Small intestine (tissue), 7 donors: ENCODE measurements at regions not wholly inside any gene's neighbourhood (a gene's known extent, or its start where the extent isn't known, plus 50 kb on each side); places are given as distances from the start of the nearest gene placed in this dataset.

Experiments
- DNase-seq, 2 donors: peaks; one replicate each; pipeline versions ENCODE4 v3.0.0 to v3.0.0-alpha.2; 2013
- FAIRE-seq: peaks from 2 replicates; lab custom pipeline; 2012; peaks lifted over from hg19 to GRCh38; lab: Jason Lieb, UNC
- H3K27ac ChIP-seq, 3 donors: one replicate each; pipeline ENCODE4 v1.5.1; 2013; ENCODE audit warnings: low read length in 2 of 3, mild to moderate bottlenecking in 2 of 3, control low read depth in 1 of 3, inconsistent platforms in 1 of 3, low read depth in 1 of 3, moderate library complexity in 1 of 3
- H3K27me3 ChIP-seq, 3 donors: one replicate each; pipeline ENCODE4 v1.6.1; 2013; ENCODE audit warnings: low read length in 3 of 3, inconsistent platforms in 1 of 3; ENCODE audit not compliant: control insufficient read depth in 3 of 3, insufficient read depth in 3 of 3
- H3K36me3 ChIP-seq, 3 donors: one replicate each; pipeline ENCODE4 v1.6.1; 2013; ENCODE audit warnings: low read length in 3 of 3, inconsistent platforms in 1 of 3, low read depth in 1 of 3, mild to moderate bottlenecking in 1 of 3, moderate library complexity in 1 of 3; ENCODE audit not compliant: control insufficient read depth in 3 of 3, insufficient read depth in 2 of 3
- H3K4me1 ChIP-seq, 3 donors: one replicate each; pipeline ENCODE4 v1.6.1; 2013; ENCODE audit warnings: low read length in 2 of 3, inconsistent platforms in 1 of 3, low read depth in 1 of 3, mild to moderate bottlenecking in 1 of 3, moderate library complexity in 1 of 3; ENCODE audit not compliant: control insufficient read depth in 3 of 3, insufficient read depth in 2 of 3
- H3K4me3 ChIP-seq, 3 donors: one replicate each; pipeline ENCODE4 v1.5.1; 2013; ENCODE audit warnings: low read length in 3 of 3, control low read depth in 1 of 3, inconsistent platforms in 1 of 3, low read depth in 1 of 3, mild to moderate bottlenecking in 1 of 3, moderate library complexity in 1 of 3
- H3K9me3 ChIP-seq, 2 donors: one replicate each; pipeline ENCODE4 v1.6.1; 2013; ENCODE audit warnings: low read depth in 1 of 2, low read length in 1 of 2; ENCODE audit not compliant: control insufficient read depth in 2 of 2, insufficient read depth in 1 of 2
- WGBS, 3 donors: extraction: QIAGEN DNeasy Blood & Tissue Kit; methylation state at CpG; one replicate each; pipeline ENCODE4 v1.1.7; 2013; 5-methylcytosine and 5-hydroxymethylcytosine counted together
- donor health status: healthy with polysubstance abuse.
- donor health status: control.
- donor health status: control.
- donor health status: Bipolar disorder and iron deficiency.
- donor health status: healthy.

DNA sequence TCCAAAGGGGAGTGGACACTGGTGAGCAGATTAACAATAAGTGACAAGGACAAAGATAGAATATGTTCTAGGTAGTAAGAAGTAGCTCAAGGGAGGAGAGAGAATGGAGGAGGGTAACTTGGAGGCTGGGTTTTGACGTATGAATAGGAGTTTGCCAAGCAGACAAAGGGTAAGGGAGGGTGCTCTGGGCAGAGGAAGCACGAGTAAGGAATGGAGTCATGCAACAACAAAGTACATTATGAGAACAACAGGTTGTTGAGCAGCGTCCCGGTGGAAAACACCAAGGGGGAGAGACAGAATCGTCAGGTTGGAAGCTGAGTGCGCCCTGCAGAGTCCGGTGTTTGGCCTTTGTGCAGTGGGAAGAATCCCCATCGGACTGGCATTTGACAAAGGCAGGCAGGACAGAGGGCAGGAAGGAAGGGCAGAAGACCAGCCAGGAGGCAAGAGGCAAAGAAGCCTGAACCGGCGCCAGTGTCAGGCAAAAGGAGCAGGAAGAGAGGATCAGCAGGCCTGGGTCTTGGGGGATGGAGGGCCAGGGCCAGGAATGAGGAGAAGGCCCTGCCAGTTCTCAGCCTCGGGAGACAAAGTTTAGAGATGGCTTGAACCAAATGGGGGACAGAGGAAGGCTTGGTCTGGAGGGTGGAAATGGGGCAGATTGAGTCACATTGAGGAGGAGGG, 134.3 kb upstream of the TNRC6C start:
- peaks cover 0 to 3% (median 2%) of the 10 kb centered on the region in 3 donors for H3K27me3 ChIP-seq
- no peaks in the 10 kb centered on the region for H3K9me3 ChIP-seq
- H3K4me1 ChIP-seq, result peaks cover 0 to 3% (median 0%) of the 10 kb centered on the region in 3 donors
- DNase-seq, result no peak
- WGBS, 3 donors, result 81 to 88% (median 84%) methylated on average over 11 of the region's 11 CpGs
- no peak overlapping the region for H3K27ac ChIP-seq
- no peaks in the 10 kb centered on the region for H3K36me3 ChIP-seq
- H3K4me3 ChIP-seq, result no peak overlapping the region
- FAIRE-seq, result no peak

DNA sequence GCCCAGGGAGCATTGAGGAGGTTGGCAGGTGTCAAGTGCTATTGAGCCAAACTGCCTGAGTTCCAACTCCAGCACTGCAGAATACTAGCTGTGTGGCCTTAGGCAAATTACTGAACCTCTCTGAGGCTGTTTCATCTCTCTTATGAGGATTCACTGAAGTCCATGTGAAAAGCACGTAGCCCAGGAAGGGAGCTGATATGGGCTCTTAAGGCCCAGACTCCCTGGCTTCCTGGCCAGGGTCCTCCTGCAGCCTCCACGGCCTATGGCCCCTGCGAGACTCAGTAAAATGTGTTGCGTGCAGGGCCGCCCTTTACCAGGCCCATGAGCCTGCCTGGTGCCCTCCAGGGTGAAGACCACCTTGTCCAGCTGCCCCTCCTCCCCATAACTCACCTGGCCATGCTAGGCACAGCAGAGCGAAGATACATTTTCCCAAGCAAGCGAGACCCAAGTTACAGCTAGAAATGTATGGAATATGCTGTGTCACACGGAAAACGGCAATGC, 133.7 kb upstream of the TNRC6C start:
- FAIRE-seq, result no peak
- no peak overlapping the region for H3K4me3 ChIP-seq
- no peak for DNase-seq
- H3K36me3 ChIP-seq, result no peaks in the 10 kb centered on the region
- no peak overlapping the region for H3K27ac ChIP-seq
- peaks cover 0 to 3% (median 2%) of the 10 kb centered on the region in 3 donors for H3K27me3 ChIP-seq
- 85 to 93% (median 87%) methylated on average over 9 of the region's 9 CpGs for WGBS, 3 donors
- no peaks in the 10 kb centered on the region for H3K9me3 ChIP-seq
- peaks cover 0 to 4% (median 0%) of the 10 kb centered on the region in 3 donors for H3K4me1 ChIP-seq

GRCh38 chr17:77825621-77826020, 132.9 kb upstream of the TNRC6C start:
- Histone ChIP-seq H3K36me3 (no peaks in the 10 kb centered on the region), H3K9me3 (no peaks in the 10 kb centered on the region), H3K4me3 (no peak overlapping the region), H3K27ac (no peak overlapping the region), H3K27me3 (peaks cover 0 to 3% (median 2%) of the 10 kb centered on the region in 3 donors), H3K4me1 (peaks cover 0 to 9% (median 0%) of the 10 kb centered on the region in 3 donors)
- FAIRE-seq, result no peak
- WGBS, 3 donors, result 53 to 72% (median 56%) methylated on average over 15 of the region's 15 CpGs
- DNase-seq, result no peak

- Histone ChIP-seq H3K4me1 (peaks cover 0 to 9% (median 0%) of the 10 kb centered on the region in 3 donors), H3K27me3 (peaks cover 0 to 3% (median 2%) of the 10 kb centered on the region in 3 donors), H3K36me3 (no peaks in the 10 kb centered on the region), H3K4me3 (no peak overlapping the region), H3K27ac (no peak overlapping the region), H3K9me3 (no peaks in the 10 kb centered on the region)
- FAIRE-seq, result no peak
- WGBS, 3 donors, result 78 to 87% (median 82%) methylated on average over 7 to 8 of the region's 8 CpGs
- no peak for DNase-seq
Measured at GRCh38 chr17:77826132-77826873, 132.2 kb upstream of the TNRC6C start.

DNA sequence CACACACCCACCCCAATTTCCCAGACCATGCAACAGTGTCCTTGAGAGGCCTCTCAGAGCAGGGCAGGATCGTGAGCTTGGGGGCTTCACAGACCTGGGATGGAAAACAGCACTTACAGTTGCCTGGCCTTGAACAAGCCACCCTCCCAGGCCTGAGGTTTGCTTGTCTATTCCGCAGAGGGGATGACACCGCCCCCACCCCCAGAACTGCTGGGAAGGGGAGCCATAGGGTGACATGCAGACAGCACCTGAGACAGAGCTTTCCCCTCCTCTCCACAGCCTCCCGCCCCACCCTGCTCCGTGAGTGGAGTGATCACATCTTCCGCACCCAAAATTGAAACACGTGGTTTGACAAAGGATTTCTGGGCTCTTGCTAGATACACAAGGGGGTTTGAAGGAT, 131.5 kb upstream of the TNRC6C start:
- Histone ChIP-seq H3K9me3 (no peaks in the 10 kb centered on the region), H3K4me1 (peaks cover 0 to 9% (median 2%) of the 10 kb centered on the region in 3 donors), H3K36me3 (no peaks in the 10 kb centered on the region), H3K27me3 (peaks cover 0 to 7% (median 2%) of the 10 kb centered on the region in 3 donors), H3K4me3 (no peak overlapping the region), H3K27ac (no peak overlapping the region)
- no peak for DNase-seq
- 69 to 82% (median 72%) methylated on average over 7 of the region's 7 CpGs for WGBS, 3 donors
- FAIRE-seq, result no peak

DNA sequence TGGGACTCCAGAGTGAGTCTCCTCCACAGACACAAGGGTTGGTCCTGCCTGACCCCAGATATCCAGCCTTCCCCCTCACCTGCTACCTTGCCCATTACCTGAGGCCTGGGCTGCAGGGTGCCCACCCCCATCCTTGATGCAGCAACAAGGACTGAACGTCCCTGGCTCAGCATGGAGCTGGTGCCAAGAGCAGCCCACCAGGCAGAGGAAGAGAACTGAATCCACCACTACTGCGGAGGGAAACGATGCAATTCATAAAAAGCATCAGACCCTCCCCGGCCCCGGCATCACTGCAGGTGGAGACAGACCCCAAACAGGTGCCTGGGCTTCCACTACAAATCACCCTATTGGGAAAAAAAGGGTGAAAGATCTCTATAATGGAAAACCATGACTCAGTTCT, 131.0 kb upstream of the TNRC6C start:
- Histone ChIP-seq H3K4me3 (no peak overlapping the region), H3K27ac (no peak overlapping the region), H3K4me1 (peaks cover 0 to 9% (median 2%) of the 10 kb centered on the region in 3 donors), H3K36me3 (no peaks in the 10 kb centered on the region), H3K9me3 (no peaks in the 10 kb centered on the region), H3K27me3 (peaks cover 0 to 7% (median 2%) of the 10 kb centered on the region in 3 donors)
- 73 to 83% (median 80%) methylated on average over 5 of the region's 5 CpGs for WGBS, 3 donors
- no peak for FAIRE-seq
- no peak for DNase-seq

DNA sequence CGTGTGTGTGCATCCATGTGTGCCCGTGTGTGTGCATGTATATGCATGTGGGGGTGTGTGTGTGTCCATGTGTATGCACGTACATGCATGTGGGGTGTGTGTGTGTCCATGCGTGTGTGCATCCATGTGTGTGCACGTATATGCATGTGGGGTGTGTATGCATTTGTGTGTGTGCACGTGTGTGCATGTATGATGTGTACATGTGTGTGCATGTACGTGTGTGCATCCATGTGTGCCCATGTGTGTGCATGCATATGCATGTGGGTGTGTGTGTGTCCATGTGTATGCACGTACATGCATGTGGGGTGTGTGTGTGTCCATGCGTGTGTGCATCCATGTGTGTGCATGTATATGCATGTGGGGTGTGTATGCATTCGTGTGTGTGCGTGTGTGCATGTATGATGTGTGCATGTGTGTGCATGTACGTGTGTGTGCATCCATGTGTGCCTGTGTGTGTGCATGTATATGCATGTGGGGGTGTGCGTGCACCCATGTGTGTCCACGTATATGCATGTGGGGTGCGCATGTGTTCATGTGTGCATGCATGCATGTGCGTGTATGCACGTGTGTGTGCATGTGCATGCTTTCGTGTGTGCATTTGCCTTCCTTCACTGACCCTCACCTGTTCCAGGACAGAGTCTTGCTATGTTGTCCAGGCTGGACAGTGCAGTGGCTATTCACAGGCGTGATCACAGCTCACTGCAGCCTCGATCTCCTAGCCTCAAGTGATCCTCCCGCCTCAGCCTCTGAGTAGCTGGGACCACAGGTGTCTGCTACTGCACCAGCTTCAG, 129.6 kb upstream of the TNRC6C start:
- H3K27ac ChIP-seq, result no peak overlapping the region
- WGBS, 3 donors, result 89 to 95% (median 93%) methylated on average over 21 of the region's 21 CpGs
- peaks cover 0 to 5% (median 2%) of the 10 kb centered on the region in 3 donors for H3K4me1 ChIP-seq
- H3K9me3 ChIP-seq, result no peaks in the 10 kb centered on the region
- no peak overlapping the region for H3K4me3 ChIP-seq
- no peak for FAIRE-seq
- no peak for DNase-seq
- peaks cover 0 to 5% (median 0%) of the 10 kb centered on the region in 3 donors for H3K27me3 ChIP-seq
- H3K36me3 ChIP-seq, result no peaks in the 10 kb centered on the region
